H9 (cell line): ENCODE measurements at regions not wholly inside any gene's neighbourhood (a gene's known extent, or its start where the extent isn't known, plus 50 kb on each side); places are given as distances from the start of the nearest gene placed in this dataset.

Experiments used
- DNase-seq: peaks from one replicate; pipeline ENCODE4 v3.0.0-alpha.2; 2017
- H2AFZ ChIP-seq: one replicate; pipeline ENCODE4 v1.6.1; 2013; ENCODE audit warnings: mild to moderate bottlenecking, low read length, control low read depth, moderate library complexity
- H2AK5ac ChIP-seq: 2 replicates; pipeline ENCODE4 v1.6.1; 2013; ENCODE audit warnings: low read length, control low read depth, mixed read lengths; ENCODE audit not compliant: insufficient read length
- H2BK120ac ChIP-seq: one replicate; pipeline ENCODE4 v1.6.1; 2013; ENCODE audit warnings: low read depth, mild to moderate bottlenecking, low read length, control low read depth, inconsistent platforms; ENCODE audit not compliant: poor library complexity, severe bottlenecking
- H2BK12ac ChIP-seq: 2 replicates; pipeline ENCODE4 v1.6.1; 2013; ENCODE audit warnings: low read length, control low read depth, mixed read lengths, low read depth; ENCODE audit not compliant: insufficient read length
- H2BK15ac ChIP-seq: 2 replicates; pipeline ENCODE4 v1.6.1; 2013; ENCODE audit warnings: low read depth, low read length, control low read depth
- H2BK20ac ChIP-seq: one replicate; pipeline ENCODE4 v1.6.1; 2013; ENCODE audit warnings: low read depth, mild to moderate bottlenecking, low read length, control low read depth, inconsistent platforms; ENCODE audit not compliant: poor library complexity, severe bottlenecking
- H2BK5ac ChIP-seq: 2 replicates; pipeline ENCODE4 v1.6.1; 2013; ENCODE audit warnings: low read length, control low read depth, mixed read lengths; ENCODE audit not compliant: insufficient read length
- H3K14ac ChIP-seq: 2 replicates; pipeline ENCODE4 v1.6.1; 2013; ENCODE audit warnings: low read length, control low read depth; ENCODE audit not compliant: insufficient read depth
- H3K18ac ChIP-seq: 2 replicates; pipeline ENCODE4 v1.6.1; 2013; ENCODE audit warnings: low read depth, mild to moderate bottlenecking, mixed read lengths, low read length, control low read depth; ENCODE audit not compliant: insufficient read length
- H3K23ac ChIP-seq: 2 replicates; pipeline ENCODE4 v1.6.1; 2013; ENCODE audit warnings: low read length, control low read depth, mixed read lengths, low read depth; ENCODE audit not compliant: insufficient read length
- H3K23me2 ChIP-seq: 2 replicates; pipeline ENCODE4 v1.6.1; 2013; ENCODE audit warnings: low read depth, mild to moderate bottlenecking, mixed read lengths, low read length, control low read depth; ENCODE audit not compliant: insufficient read length, poor library complexity, severe bottlenecking
- H3K27ac ChIP-seq: 2 replicates; pipeline ENCODE4 v1.5.1; 2013; ENCODE audit warnings: low read length, control low read depth, mixed read lengths, low read depth; ENCODE audit not compliant: insufficient read length
- H3K27me3 ChIP-seq: 2 replicates; pipeline ENCODE4 v1.6.1; 2013; ENCODE audit warnings: low read length, control low read depth, inconsistent platforms; ENCODE audit not compliant: insufficient read depth
- H3K4ac ChIP-seq: 2 replicates; pipeline ENCODE4 v1.6.1; 2013; ENCODE audit warnings: low read depth, mild to moderate bottlenecking, control low read depth, inconsistent platforms, low read length, moderate library complexity
- H3K4me1 ChIP-seq: 2 replicates; pipeline ENCODE4 v1.6.1; 2013; ENCODE audit warnings: low read length, control low read depth, inconsistent platforms; ENCODE audit not compliant: insufficient read depth
- H3K4me2 ChIP-seq: 2 replicates; pipeline ENCODE4 v1.6.1; 2013; ENCODE audit warnings: low read length, control low read depth, mixed read lengths; ENCODE audit not compliant: insufficient read length, insufficient read depth
- H3K56ac ChIP-seq: 2 replicates; pipeline ENCODE4 v1.6.1; 2013; ENCODE audit warnings: low read depth, mild to moderate bottlenecking, mixed read lengths, low read length, control low read depth; ENCODE audit not compliant: insufficient read length
- H3K79me1 ChIP-seq: 2 replicates; pipeline ENCODE4 v1.6.1; 2013; ENCODE audit warnings: low read depth, mild to moderate bottlenecking, moderate library complexity, low read length, control low read depth, inconsistent platforms; ENCODE audit not compliant: insufficient read depth, poor library complexity, severe bottlenecking
- H3K79me2 ChIP-seq: 2 replicates; pipeline ENCODE4 v1.6.1; 2013; ENCODE audit warnings: low read length, control low read depth, inconsistent platforms; ENCODE audit not compliant: insufficient read depth
- H3K9ac ChIP-seq: 2 replicates; pipeline ENCODE4 v1.6.1; 2013; ENCODE audit warnings: low read length, control low read depth, mixed read lengths; ENCODE audit not compliant: insufficient read length; ENCODE audit errors: extremely low read depth
- H3K9me3 ChIP-seq: one replicate; pipeline ENCODE4 v1.6.1; 2013; ENCODE audit warnings: low read depth, low read length, inconsistent platforms; ENCODE audit not compliant: control insufficient read depth
- H3T11ph ChIP-seq: one replicate; pipeline ENCODE4 v1.6.1; 2013; ENCODE audit warnings: mild to moderate bottlenecking, low read length, control low read depth, inconsistent platforms
- H4K20me1 ChIP-seq: one replicate; pipeline ENCODE4 v1.6.1; 2013; ENCODE audit not compliant: control insufficient read depth, insufficient read length, insufficient read depth
- H4K5ac ChIP-seq: 2 replicates; pipeline ENCODE4 v1.6.1; 2013; ENCODE audit warnings: low read depth, mild to moderate bottlenecking, mixed read lengths, low read length, control low read depth; ENCODE audit not compliant: insufficient read length
- H4K8ac ChIP-seq: replicated peaks from 2 replicates; pipeline ENCODE4 v1.6.1; 2013; ENCODE audit warnings: low read length, control low read depth, mixed read lengths, low read depth; ENCODE audit not compliant: insufficient read length
- H4K91ac ChIP-seq: 2 replicates; pipeline ENCODE4 v1.6.1; 2013; ENCODE audit warnings: low read depth, mild to moderate bottlenecking, moderate library complexity, mixed read lengths, low read length, control low read depth; ENCODE audit not compliant: insufficient read length
- H3K27ac Mint-ChIP-seq, 3 experiments: 2 replicates in 2 of 3; 3 replicates in 1 of 3; pipeline ENCODE4 v1.8.0; 2020 to 2021; ENCODE audit warnings: mixed read lengths in 3 of 3, mild to moderate bottlenecking in 1 of 3, moderate library complexity in 1 of 3
- H3K27me3 Mint-ChIP-seq: 2 replicates; pipeline ENCODE4 v1.8.0; 2021; ENCODE audit warnings: low read depth, mild to moderate bottlenecking, moderate library complexity, mixed read lengths
- H3K36me3 Mint-ChIP-seq, 3 experiments: 2 replicates in 2 of 3; 3 replicates in 1 of 3; pipeline ENCODE4 v1.8.0; 2020 to 2021; ENCODE audit warnings: low read depth in 3 of 3, mixed read lengths in 3 of 3; ENCODE audit not compliant: insufficient read depth in 1 of 3
- H3K4me1 Mint-ChIP-seq, 2 experiments: 2 replicates each; pipeline ENCODE4 v1.8.0; 2020; ENCODE audit warnings: mixed read lengths in 2 of 2
- H3K4me3 Mint-ChIP-seq, 2 experiments: 2 replicates in 1 of 2; 3 replicates in 1 of 2; pipeline ENCODE4 v1.8.0; 2020 to 2021; ENCODE audit warnings: mild to moderate bottlenecking in 2 of 2, mixed read lengths in 2 of 2, moderate library complexity in 1 of 2
- H3K9me3 Mint-ChIP-seq, 2 experiments: 2 replicates in 1 of 2; 3 replicates in 1 of 2; pipeline ENCODE4 v1.8.0; 2020; ENCODE audit warnings: mild to moderate bottlenecking in 2 of 2, mixed read lengths in 2 of 2, moderate library complexity in 1 of 2
- CTCF ChIP-seq: fragments of 200-600 bp; sonication (generic); conservative IDR thresholded peaks from 3 replicates; pipeline ENCODE4 v1.8.0; 2021; ENCODE audit warnings: antibody characterized with exemption, mild to moderate bottlenecking
- WGBS: extraction: QIAGEN DNeasy Blood & Tissue Kit; methylation state at CpG from one replicate; pipeline ENCODE4 v1.1.7; 2013; ENCODE audit warnings: missing lambda C conversion rate, low lambda C conversion rate, mixed read lengths; ENCODE audit not compliant: insufficient read length; ENCODE audit errors: extremely low coverage; 5-methylcytosine and 5-hydroxymethylcytosine counted together

DNA sequence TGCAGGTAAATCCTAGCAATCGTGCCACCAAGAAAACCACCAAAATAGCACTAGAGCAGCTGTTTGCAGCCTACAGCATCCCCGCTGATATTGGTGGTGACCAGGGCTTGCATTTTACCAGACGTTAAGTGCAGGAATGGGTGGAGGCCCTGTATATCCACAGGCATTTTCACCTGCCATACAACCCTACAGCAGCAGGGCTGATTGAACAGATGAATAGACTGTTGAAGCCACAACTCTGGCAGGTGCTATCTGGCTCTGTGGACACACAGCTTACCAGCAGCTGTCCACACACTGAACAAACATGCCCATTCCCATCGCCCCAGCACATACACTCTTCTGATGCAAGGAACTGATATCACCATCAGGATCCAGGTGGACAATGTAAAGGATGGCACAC lies 154.5 kb upstream of the APC start:
- Histone ChIP-seq H2BK20ac (no peak overlapping the region), H2BK12ac (no peak overlapping the region), H2BK120ac (no peak overlapping the region), H2AK5ac (no peak overlapping the region), H3K27ac (no peak overlapping the region), H3K27me3 (no peaks in the 10 kb centered on the region), H3K79me2 (no peaks in the 10 kb centered on the region), H4K8ac (no peak overlapping the region), H2AFZ (no peak overlapping the region), H4K91ac (no peak overlapping the region), H3K9me3 (no peaks in the 10 kb centered on the region), H3K56ac (no peak overlapping the region), H3K9ac (no peak overlapping the region), H3K18ac (no peak overlapping the region), H2BK15ac (no peak overlapping the region), H3K14ac (no peak overlapping the region), H2BK5ac (no peak overlapping the region), H3K23me2 (no peaks in the 10 kb centered on the region), H3K4me2 (no peak overlapping the region), H3K79me1 (no peaks in the 10 kb centered on the region), H4K20me1 (no peaks in the 10 kb centered on the region), H3K4ac (no peak overlapping the region), H3K4me1 (no peaks in the 10 kb centered on the region; the same call in 1 of the 2 replicates), H3T11ph (no peak overlapping the region), H4K5ac (no peak overlapping the region), H3K23ac (no peak overlapping the region)
- TF ChIP-seq CTCF, result no peak
- WGBS, result no CpG with 5 or more reads among the region's 4 CpGs
- Mint-ChIP-seq H3K36me3 (no peaks in the 10 kb centered on the region), H3K4me3 (no peak overlapping the region), H3K9me3 (peaks cover 0 to 5% of the 10 kb centered on the region in 2 experiments; a peak in 2 of 5 replicates), H3K27ac (no peak overlapping the region), H3K4me1 (peaks cover 17% of the 10 kb centered on the region in 2 experiments), H3K27me3 (no peaks in the 10 kb centered on the region; the same call in 1 of the 2 replicates)
- DNase-seq, result no peak
